ENCODE measurements at regions not wholly inside any gene's neighbourhood (a gene's known extent, or its start where the extent isn't known, plus 50 kb on each side); places are given as distances from the start of the nearest gene placed in this dataset.
"Not testable (repeated sequence)": the region's sequence is repeated elsewhere in the genome, so short reads cannot be mapped to it uniquely, and the experiment has no call there.

DNA sequence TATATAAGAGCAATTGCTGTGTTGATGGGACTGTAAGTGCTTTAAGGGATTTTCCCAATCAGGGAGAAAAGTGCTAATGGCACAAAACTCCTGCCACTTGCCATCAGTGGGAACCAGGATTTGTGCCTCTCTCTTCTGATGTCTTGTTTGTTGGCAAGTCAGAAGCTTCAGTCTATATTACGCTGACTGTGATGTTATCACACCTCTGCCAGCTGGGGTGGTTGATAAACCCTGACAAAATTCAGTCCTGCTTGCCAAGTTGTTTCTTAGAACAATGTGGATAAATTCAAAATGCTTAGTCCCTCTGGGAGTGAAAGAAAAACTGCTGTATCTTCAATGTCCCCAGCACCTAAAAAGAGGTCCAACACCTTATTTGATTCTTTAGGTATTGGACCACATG, 161.4 kb upstream of the FBXL7 start:
- no peak for DNase-seq (ENCODE audit: low read depth in 2 of 2)

DNA sequence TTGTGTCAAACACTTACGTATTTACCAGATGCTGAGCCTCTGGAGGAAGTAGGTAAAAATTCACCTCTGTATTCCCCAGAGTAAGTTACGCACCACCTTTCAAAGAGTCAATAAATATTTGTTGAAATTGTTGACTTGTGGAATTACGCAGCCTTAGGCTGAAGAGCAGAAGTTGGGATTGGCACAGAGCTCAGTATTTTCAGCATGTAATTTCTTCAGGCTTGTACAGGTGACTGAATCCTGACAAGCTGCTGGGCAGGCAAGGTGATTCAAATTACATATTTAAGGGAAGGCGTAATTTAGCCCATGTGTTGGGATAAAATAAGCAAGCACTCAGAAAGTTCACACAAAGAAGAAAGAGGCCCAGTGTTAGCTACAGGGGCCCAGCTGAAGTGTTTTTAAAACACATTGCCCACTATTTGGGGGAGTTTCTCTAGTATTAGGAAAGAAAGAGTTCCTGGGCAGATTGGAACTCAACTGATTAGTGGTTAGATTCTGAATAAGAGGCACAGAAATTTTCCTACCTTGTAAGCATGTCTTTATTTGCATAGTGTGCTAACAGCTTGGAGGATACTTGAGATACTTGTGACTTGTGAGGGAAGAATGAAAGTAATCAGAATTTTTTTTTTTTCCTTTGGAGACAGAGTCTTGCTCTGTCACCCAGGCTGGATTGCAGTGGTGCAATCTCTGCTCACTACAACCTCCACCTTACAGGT, 165.3 kb upstream of the FBXL7 start:
- DNase-seq (ENCODE audit: low read depth in 2 of 2): no peak

DNA sequence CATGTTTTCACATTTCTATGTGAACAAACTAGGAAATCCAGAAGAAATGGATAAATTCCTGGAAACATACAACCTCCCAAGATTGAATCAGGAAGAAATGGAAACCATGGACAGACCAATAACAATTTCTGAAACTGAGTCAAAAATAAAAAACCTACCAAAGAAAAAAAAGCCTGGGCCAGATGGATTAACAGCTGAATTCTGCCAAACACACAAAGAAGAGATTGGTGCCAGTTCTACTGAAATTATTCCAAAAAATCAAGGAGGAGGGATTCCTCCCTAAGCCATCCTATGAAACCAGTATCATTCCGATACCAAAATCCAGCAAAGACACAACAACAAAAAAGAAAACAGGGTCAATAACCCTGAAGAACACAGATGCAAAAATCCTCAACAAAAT, 166.9 kb upstream of the FBXL7 start:
- no peak for DNase-seq (ENCODE audit: low read depth in 2 of 2)

DNA sequence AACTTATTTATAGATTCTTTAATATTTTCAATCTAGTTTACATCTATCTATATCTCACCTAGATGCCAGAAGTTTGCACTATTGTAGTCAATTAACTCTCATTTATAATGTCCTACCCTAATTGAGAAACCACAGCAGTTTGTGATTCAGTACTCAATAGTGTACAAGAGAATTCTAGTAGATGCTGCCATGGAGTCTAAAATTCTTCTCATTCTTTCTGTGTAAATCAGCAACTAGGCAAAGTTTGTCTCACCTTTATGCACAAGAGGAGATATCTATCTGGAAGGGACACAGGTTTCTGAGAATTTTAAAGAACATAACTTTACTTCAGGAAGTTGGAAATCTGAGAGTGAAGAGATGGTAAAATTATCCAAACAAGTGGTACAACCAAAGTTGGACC, 173.0 kb upstream of the FBXL7 start:
- no peak for DNase-seq (ENCODE audit: low read depth in 2 of 2)

DNA sequence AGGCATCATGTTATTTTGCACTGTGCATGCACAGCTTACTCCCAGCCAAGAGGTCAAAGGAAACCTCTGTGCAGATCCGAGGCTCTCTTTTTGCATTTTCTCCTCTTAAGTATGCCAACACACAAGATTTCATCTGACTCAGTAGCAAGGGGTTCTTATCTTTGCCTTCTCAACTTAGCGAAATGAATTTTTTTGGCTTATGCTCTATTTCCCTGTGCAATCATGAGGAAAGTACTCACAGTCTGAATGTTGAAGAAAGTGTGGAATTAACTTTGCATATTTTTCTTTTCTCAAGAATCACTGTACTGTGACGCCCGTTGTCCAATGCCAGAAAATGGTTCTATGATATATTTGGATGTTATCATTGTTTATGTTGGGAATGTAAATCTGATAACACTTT, 173.5 kb upstream of the FBXL7 start:
- DNase-seq (ENCODE audit: low read depth in 2 of 2): no peak

DNA sequence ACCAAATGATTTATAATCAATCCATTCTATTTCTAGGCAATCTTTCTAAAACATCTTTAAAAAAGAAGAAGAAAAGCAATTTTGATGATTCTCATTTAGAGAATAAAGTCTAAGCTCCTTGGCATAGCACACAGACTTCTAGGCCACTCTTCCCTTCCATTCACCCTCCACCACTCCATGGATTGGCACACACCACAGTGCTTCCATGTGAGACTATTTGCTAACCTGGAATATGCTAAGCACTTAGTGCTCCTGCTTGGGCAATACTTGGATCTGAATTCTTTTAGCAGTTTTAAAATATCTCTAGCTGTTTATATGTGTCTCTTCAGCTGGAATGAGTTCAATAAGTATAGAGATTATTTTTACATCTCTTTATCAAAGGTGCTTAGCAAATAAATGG, 177.6 kb upstream of the FBXL7 start:
- no peak for DNase-seq (ENCODE audit: low read depth in 2 of 2)

DNA sequence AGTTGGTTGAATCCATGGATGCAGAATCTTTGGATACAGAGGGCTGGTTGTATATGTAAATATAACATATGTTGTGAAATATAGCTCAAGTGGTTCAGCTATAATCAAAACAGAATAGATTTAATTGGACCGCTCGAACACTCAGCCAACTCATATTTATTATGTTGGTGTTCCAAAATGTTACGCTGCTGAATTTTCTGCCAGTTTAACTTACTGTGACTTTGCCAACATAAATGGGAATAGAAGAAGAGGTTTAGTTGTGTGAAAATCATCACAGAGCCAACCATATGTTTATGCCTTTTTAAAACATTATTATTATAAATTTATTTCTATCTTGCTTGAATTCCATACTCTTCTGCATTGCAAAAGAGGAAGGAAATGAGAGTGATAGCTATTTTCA, 178.2 kb upstream of the FBXL7 start:
- DNase-seq (ENCODE audit: low read depth in 2 of 2): no peak

DNA sequence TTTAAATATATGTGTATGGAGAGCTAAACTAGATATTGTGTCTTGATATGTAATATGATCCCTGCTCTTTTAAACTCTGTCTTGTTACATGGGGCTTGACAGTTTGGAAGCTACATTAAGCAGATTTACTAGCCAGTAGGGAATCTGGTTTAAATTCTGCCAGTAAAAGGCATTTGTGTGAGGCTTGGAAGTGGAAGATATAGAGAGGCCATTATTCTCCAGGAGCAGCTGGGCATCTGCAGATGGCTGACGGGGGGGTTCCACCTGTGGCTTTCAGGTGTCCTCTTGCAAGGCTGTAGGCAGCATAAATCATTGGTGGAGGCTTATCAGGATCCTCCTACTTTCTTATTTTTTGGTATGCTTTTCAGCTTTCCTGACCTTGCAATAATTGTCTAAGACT, 179.1 kb upstream of the FBXL7 start:
- DNase-seq (ENCODE audit: low read depth in 2 of 2): no peak

DNA sequence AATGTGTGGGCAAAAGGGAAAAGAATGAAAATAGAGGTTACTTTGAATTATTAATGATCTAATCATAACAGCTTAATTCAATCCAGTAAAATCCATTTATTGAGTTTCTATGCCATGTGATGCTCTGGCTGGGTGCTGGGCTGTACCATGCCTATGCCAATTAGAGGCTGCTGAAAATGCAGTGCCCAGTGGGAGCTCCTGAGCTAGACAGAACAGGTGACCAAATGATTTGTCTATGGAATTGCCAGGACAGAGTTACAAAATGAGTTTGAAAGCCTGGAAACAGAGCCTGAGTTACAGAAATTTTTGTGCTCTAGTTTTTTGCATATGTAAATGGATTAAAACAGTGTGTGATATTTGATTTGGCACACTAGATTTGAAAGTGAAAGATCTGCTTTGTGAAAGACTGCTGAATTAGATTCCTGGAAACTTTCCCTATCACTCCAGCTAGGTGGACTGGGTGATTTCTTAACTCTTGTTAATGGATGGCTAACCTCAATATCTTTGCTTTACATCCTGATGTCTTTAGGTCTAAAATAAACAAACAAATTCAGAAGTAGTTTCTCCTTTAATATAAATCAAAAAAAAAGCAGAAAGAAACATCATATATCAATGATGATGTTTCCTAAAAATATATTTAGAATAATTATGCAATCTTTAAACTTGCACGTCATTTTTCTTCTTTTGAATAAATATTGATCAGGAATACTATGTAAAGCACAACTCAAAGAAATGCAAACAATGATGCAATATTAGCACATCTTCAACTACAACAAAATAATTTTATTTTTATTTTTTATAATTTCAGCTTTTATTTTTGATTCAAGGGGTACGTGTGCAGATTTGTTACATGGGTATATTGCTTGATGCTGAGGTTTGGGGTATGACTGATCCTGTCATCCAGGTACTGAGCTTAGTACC, 194.8 kb upstream of the FBXL7 start:
- no peak for DNase-seq (ENCODE audit: low read depth in 2 of 2)

DNA sequence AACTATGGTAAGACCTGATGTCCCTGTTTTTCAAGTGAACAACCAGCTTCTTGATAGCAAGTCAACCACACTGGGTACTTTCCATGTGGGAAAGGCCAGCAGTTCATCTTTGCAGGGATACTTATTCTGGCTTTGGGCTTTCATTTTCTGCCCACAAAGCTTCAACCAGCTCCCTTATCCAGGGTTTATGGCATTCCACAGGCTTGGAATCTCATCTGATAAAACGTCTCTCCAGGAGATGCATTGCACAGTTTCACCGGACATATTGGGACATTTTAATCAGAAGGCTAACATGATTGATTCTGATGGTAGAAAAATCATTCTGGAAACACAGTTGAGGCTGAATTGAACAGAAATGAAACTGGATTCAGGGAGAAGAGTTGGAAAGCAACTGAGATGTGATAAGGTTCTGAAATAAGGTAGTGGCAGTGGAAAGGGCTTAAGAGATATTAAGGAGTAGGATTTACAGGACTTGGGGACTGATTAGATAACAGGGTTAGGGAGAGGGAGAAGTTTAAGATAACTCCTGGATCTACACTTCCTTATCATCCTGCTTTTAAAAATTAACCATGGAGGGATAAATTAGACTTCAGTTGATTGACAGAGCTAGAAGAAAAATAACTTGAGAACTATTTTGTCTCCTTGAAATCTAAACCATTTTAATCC, 195.8 kb upstream of the FBXL7 start:
- DNase-seq (ENCODE audit: low read depth in 2 of 2): no peak

DNA sequence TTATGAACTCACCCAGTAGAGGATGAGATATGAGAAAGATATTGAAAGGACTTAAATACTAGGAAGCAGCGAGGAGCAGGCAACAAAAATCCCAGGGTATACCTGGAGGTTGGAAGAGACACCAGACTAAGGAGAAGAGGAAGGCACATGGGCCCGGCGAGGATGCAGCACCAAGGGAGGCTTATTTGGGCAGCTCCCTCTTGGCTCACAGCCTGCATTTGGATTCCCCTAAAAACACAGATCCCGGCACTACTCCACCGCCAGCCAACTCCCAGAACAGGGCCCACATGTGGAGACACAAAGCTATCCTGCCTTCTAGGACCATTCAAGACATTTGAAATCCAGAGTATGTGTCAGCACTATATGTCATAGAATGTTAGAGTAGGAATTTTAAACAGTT, 199.8 kb upstream of the FBXL7 start:
- no peak for DNase-seq (ENCODE audit: low read depth in 2 of 2)

DNA sequence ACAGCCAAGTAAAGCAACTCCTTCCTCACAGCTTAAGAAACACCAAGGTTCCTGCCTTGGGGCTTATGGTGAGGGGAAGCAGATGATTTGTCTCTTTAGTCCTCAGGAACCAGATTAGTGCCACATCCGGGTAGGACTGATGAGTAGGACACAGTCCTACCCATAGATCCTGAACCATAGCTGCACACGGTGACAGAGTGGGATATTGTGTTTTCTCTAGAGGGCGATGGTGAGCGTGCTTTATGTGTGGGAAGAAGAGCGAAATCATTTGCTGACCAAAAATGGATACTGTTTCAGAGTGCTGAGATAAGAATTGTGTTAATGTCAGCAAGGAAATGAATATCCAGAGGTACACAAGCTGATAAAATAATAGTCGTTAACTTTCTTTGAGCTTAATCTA, 209.0 kb upstream of the FBXL7 start:
- DNase-seq (ENCODE audit: low read depth in 2 of 2): no peak

DNA sequence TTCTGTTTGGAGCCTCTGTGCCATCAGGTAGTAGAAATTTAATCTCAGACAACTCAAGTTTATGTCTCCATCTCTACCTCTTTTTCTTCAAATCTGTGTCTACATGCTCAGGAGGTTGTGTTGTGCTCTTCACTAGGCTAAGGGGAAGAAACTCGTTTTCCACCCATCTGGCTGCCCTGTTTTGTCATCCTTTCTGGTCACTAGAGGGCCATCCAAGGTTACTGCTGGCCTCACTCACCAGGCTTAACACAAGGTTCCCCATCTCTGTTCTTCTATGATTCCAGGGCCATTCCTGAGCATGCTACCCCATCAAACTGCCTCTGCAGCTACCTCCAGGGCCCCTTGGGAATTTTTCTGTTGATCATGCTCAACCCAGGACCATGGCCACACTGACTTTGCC, 213.3 kb upstream of the FBXL7 start:
- no peak for DNase-seq (ENCODE audit: low read depth in 2 of 2)

DNA sequence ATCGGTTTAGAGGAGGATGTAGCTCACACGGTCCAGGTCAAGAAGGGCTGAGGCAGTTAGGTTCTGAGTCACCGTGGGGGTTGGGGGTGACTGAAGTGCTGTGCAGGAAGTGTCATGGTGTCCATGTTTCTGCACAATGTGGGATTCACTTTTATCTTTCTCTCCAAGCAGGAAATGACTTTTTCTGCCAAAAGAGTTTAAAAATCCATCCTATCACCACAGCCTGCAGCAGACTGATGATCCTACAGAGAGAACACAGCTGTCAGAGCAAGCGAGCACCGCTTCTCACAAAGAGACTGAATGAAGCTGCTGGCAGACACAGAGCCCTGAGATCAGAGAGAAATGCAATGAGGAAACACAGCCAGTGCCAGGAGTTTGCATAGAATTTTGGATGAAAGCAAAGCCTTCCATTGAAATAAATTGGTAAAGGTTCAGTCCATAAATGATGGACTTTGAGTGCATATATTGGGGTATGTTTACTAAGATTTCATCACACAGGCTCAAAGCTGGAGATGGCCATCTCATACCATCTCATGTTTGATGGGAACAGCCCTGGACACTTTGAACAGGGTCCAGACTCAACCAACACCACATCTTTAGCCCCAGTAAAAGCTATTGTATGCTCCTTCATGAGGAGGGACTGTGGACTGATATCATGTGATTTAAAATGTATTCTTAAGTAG, 213.9 kb upstream of the FBXL7 start:
- no peak for DNase-seq (ENCODE audit: low read depth in 2 of 2)

DNA sequence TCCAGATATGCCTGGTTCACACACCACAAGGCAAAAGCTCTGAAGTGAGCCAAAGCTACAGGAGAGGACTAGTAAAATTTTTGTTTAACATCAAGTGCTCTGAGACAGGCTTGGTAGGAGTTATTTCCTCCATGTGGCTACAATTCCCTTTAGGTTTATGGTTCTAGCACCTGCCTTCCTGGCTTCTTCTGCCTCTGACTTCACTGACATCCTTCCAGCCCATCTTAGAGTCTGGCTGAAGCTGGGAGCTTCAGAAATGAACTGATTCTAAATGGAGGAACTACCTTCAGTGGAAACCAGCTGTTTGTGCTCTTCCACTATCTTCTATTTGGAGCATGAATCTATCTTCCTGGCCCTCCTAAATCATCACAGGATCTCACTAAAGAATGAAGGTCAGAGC, 215.3 kb upstream of the FBXL7 start:
- no peak for DNase-seq (ENCODE audit: low read depth in 2 of 2)

DNA sequence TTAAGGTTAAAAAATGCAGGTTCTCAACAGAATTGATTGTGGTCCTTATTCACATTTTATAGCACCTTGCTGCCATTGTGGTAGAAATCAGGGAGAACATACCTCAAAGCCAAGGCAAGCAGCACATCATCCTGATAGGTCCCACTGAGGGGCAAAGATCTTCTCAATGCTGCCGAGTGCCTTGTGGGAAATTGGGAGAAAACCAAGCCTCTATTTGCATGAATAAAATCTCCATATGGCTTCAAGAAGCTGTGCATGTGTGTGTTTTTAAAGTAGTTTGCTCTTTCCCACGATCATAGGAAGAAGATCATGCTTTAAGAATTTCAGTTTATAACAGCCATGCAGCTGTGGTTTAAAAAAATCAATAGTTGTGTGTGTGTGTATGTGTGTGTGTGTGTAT, 216.9 kb upstream of the FBXL7 start:
- DNase-seq (ENCODE audit: low read depth in 2 of 2): no peak

DNA sequence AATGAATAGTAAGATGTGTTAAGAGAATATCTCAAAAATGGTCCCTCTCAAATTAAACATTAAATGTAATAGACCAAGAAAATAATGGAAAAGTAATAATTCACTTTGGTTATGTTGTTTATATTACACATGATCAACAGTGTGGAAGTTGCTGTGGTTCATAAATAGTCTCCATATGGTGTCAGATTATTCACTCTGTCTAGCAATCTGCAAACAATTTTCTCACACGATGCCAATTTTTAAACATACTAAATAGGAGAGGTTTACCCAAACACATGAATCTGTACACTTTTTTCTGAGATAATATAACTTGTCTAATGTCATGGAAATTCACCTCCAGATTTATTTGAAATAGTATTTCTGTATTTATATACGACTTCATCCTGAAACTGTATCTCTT, 217.4 kb upstream of the FBXL7 start:
- DNase-seq (ENCODE audit: low read depth in 2 of 2): no peak

DNA sequence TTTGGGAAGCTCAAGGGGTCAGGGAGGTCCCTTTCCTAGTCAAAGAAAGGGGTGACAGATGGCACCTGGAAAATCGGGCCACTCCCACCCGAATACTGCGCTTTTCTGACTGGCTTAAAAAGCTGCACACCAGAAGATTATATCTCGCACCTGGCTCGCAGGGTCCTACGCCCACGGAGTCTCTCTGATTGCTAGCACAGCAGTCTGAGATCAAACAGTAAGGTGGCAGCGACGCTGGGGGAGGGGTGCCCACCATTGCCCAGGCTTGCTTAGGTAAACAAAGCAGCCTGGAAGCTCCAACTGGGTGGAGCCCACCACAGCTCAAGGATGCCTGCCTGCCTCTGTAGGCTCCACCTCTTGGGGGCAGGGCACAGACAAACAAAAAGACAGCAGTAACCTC, 228.4 kb upstream of the FBXL7 start:
- not testable (repeated sequence) for DNase-seq (ENCODE audit: low read depth in 2 of 2)

DNA sequence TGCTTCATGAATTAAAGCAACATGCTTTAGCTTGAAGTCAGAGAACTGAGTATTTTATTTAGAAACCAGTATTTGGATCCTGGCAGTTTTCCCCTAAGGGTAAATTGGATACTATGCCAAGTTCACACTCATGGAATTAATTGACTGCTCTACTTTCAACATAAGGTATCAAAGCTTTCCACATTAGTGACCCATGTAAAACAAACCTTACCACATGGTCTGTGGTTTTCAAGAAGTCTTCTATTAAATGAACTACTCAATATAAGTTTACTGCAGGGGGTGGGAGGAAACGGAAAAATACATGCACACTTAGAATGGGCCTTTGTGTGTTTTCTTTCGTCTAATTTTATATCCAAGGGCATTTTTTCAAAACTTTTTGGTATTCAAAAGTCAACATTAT, 232.0 kb upstream of the FBXL7 start:
- DNase-seq (ENCODE audit: low read depth in 2 of 2): no peak

DNA sequence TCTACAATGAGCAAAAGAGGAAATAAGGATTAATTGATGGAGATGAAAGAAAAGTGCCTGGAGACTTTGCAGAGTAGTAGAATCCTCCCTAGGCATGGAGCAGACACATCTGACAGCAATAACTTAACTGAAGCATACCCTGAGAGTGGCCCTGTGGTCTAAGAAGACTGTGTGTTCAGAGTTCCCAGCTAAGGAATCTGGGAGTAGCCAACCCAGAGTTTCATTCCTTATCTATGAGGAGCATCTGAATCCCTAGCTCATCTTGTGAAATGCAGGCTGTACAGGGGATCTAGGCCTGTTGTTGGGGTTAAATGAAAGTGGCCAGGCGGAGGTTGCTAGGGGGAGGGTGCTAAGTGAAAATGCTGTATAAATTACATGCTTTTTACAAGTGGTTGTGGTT, 233.1 kb upstream of the FBXL7 start:
- DNase-seq (ENCODE audit: low read depth in 2 of 2): no peak

DNA sequence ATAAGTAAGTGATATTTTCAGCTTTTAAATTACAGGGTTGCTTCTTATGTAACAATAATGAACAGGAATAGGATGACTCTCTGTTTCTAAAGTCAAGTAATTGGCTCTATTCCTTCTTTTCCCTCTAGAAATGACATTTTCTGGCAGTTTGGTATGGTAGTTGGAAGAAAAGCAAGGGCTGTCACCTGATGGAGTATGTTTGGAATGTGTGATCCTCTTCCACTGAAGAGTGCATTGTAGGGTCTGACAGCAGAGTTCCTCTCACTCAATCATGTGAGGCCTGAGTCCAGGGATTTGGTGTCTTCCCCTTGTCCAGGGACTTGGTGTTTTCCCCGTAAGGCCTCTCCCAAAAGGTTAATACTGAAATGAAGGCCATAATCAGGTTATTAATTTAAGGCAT, 233.8 kb upstream of the FBXL7 start:
- no peak for DNase-seq (ENCODE audit: low read depth in 2 of 2)

DNA sequence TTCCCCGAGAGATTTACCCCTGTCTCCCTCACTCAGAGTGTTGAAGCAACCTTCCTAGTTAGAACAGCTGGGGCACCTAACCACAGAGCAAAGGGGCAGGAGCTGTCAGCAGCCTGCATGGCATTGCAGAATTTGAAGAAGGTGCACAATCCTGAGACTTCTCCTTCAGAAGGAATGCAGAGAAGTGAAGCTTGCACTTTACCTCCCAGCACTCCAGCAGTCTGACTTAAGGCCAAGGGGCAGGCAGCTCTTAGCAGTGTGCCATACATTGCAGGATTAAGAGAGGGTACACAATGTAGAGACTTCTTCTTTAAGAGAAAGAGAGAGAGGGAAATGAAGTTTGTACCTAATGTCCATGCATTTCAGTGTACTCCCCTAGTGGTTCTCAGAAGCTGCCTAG, 236.0 kb upstream of the FBXL7 start:
- no peak for DNase-seq (ENCODE audit: low read depth in 2 of 2)

Data from stimulated activated CD4-positive, alpha-beta T cell treated with anti-CD3 and anti-CD28 coated beads, Interleukin-1b, Interleukin-23, amount 100 ng/mL, for 1 hour (primary cell).